ENCODE measurements at regions not wholly inside any gene's neighbourhood (a gene's known extent, or its start where the extent isn't known, plus 50 kb on each side); places are given as distances from the start of the nearest gene placed in this dataset.

DNA sequence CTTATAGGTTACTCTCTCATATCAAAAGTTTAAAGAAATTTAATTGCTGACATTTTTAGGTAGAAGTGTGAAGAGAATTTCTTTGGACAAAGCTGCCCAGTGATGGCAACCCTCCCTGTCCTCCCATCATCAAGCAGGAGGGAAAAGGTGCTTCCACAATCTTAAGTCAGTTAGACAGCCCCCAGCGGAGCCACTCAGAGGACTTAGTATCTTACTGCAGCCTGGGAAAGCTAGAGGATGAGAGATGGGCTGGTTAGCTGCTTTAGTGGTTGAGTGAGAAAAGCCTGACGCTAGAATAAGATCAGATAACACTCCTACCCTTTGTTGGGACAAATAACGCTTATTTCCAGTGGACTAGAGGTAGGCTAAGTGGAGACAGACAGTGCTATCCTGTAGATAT is 227.1 kb downstream of the RFPL4B start:
- TF ChIP-seq MYC (IDR thresholded peaks at IDR 0.05; ENCODE audit: low read depth, low read length) (no peak), CTCF (IDR thresholded peaks at IDR 0.05; ENCODE audit: low read depth, low read length) (no peak), POLR2A (IDR thresholded peaks at IDR 0.05; ENCODE audit: extremely low read depth, insufficient read length) (no peak)
- TF ChIP-seq, protein P1, sequence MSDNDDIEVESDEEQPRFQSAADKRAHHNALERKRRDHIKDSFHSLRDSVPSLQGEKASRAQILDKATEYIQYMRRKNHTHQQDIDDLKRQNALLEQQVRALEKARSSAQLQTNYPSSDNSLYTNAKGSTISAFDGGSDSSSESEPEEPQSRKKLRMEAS (IDR thresholded peaks at IDR 0.05; ENCODE audit: low read depth, low read length), result no peak

Measured in NB4 (cell line).